ENCODE measurements at regions not wholly inside any gene's neighbourhood (a gene's known extent, or its start where the extent isn't known, plus 50 kb on each side); places are given as distances from the start of the nearest gene placed in this dataset.

DNA sequence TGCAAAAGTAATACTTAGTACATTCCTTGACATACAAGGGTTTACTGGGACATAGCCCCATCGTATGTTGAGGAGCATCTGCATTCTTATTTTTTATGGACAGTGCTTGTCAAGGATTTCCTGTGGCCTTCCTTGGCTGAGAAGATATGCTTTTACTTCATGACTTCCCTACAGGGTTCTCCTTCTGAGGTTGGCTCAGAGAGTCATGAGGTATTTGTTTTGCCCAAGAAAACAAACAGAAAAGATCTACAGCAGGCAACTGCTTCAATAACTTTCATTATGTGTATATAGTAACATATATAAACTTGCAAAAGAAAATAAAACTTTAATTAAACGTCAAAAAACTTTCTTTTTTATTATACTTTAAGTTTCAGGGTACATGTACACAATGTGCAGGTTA is 577.2 kb upstream of the SEMA3D start (continued):
- TF ChIP-seq, protein P1, sequence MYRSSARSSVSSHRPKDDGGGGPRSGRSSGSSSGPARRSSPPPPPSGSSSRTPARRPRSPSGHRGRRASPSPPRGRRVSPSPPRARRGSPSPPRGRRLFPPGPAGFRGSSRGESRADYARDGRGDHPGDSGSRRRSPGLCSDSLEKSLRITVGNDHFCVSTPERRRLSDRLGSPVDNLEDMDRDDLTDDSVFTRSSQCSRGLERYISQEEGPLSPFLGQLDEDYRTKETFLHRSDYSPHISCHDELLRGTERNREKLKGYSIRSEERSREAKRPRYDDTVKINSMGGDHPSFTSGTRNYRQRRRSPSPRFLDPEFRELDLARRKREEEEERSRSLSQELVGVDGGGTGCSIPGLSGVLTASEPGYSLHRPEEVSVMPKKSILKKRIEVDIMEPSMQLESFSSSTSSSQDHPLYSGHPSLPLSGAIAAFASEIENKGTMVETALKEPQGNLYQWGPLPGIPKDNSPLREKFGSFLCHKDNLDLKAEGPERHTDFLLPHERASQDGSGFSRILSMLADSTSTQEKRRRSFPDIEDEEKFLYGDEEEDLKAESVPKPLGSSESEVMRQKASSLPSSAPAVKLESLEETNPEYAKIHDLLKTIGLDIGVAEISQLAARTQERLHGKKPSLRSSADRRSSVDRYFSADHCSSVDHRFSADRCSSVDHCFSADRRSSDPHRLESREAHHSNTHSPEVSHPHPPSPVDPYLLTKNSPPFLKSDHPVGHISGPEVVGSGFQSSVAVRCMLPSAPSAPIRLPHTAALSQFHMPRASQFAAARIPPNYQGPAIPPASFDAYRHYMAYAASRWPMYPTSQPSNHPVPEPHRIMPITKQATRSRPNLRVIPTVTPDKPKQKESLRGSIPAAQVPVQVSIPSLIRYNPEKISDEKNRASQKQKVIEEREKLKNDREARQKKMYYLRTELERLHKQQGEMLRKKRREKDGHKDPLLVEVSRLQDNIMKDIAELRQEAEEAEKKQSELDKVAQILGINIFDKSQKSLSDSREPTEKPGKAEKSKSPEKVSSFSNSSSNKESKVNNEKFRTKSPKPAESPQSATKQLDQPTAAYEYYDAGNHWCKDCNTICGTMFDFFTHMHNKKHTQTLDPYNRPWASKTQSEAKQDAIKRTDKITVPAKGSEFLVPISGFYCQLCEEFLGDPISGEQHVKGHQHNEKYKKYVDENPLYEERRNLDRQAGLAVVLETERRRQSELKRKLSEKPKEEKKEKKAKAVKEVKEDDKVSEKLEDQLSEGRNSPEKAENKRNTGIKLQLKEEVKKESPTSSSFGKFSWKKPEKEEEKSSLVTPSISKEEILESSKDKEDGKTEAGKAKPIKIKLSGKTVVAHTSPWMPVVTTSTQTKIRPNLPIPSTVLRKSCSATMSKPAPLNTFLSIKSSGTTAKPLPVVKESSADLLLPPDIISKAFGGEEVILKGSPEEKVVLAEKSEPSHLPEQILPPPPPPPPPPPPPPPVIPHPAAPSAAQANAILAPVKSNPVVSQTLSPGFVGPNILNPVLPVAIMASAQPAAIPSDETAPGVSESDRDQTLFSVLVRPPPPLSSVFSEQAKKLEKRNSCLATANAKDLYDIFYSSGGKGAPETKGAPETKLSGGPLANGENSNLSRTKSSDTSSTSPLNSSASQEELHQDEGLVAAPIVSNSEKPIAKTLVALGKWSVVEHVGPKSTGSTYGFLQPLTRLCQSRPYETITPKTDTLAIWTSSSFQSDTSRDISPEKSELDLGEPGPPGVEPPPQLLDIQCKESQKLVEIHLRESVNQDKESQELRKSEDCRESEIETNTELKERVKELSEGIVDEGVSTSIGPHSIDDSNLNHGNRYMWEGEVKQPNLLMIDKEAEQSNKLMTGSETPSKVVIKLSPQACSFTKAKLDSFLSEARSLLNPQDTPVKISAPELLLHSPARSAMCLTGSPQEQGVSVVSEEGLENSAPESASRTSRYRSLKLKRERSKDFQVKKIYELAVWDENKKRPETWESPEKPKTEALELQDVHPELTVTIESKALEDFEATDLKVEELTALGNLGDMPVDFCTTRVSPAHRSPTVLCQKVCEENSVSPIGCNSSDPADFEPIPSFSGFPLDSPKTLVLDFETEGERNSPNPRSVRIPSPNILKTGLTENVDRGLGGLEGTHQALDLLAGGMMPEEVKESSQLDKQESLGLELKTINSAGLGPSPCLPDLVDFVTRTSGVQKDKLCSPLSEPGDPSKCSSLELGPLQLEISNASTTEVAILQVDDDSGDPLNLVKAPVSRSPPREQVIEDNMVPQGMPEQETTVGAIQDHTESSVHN (IDR thresholded peaks at IDR 0.05; ENCODE audit: borderline replicate concordance in 1 of 2, low read depth in 1 of 2), result no peak

DNA sequence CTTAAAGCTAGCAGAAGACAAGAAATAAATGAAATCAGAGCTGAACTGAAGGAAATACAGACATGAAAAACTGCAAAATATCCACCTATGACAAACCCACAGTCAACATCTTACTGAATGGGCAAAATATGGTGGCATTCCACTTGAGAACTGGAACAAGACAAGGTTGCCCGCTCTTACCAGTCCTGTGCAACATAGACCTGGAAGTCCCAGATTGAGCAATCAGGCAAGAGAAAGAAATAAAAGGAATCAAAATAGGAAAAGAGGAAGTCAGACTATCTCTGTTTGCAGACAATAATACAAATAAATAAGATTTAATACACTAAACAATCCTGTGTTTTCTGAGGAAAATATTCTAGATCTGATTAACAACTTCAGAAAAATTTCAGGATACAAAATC is 570.5 kb upstream of the SEMA3D start:
- H3K4me3 ChIP-seq, result no peak overlapping the region
- TF ChIP-seq ERF (CRISPR knock-in tag; IDR thresholded peaks at IDR 0.05) (no peak), DNMT1 (IDR thresholded peaks at IDR 0.05) (no peak), C11orf30 (IDR thresholded peaks at IDR 0.05; ENCODE audit: low read depth) (no peak)
- H3K27ac ChIP-seq (ENCODE audit: extremely low read depth, low read depth, low read length), result no peak overlapping the region
- no peak overlapping the region for H3K4me2 ChIP-seq (ENCODE audit: insufficient read depth, low read length)
- no peaks in the 10 kb centered on the region for H3K36me3 ChIP-seq (ENCODE audit: control insufficient read depth, insufficient read depth, low read length)
- BruUV-seq (replicated peaks), result no TSS peak
- FAIRE-seq (no peak), DNase-seq (ENCODE audit: extremely low read depth in 1 of 4, low spot score in 3 of 4) (no peak), ATAC-seq (no peak)
- WGBS (ENCODE audit: insufficient coverage, low coverage, missing lambda C conversion rate), result 6% methylated on average over 1 of the region's 1 CpG
- H2AFZ ChIP-seq (ENCODE audit: low read depth, low read length), result no peak overlapping the region
- in situ Hi-C loops (cut with MboI), result no loop called here
- H3K27me3 ChIP-seq (ENCODE audit: control insufficient read depth in 2 of 2, insufficient read depth in 2 of 2, low read length in 2 of 2), result no peaks in the 10 kb centered on the region
- H3K4me1 ChIP-seq (replicated peaks in 1 of 2; ENCODE audit: control insufficient read depth in 2 of 2, insufficient read depth in 2 of 2, low read length in 2 of 2), result no peaks in the 10 kb centered on the region
- CTCF ChIA-PET (ENCODE audit: low intra/inter-chr PET ratio), result no interaction called here
- POLR2A ChIA-PET, result no interaction called here
- H3K9me1 ChIP-seq (ENCODE audit: control insufficient read depth, insufficient read depth, low read length), result no peaks in the 10 kb centered on the region
- 0 out of 2 replicates have a peak, but pooled peaks cover 1% of the 10 kb centered on the region for H3K9me3 ChIP-seq (replicated peaks; ENCODE audit: control insufficient read depth, insufficient read depth, low read depth, low read length)
- no peak overlapping the region for H3K9ac ChIP-seq (ENCODE audit: insufficient read depth in 1 of 2, low read depth in 2 of 2, low read length in 2 of 2)
- H4K20me1 ChIP-seq (replicated peaks; ENCODE audit: control insufficient read depth, insufficient read depth, low read length), result no peaks in the 10 kb centered on the region
- intact Hi-C loops (cut with micrococcal nuclease), result no loop called here
- no peaks in the 10 kb centered on the region for H3K79me2 ChIP-seq (ENCODE audit: control insufficient read depth, insufficient read depth, low read length)

Measured in K562 (cell line).